HuH-7 (cell line): ENCODE measurements at regions not wholly inside any gene's neighbourhood (a gene's known extent, or its start where the extent isn't known, plus 50 kb on each side); places are given as distances from the start of the nearest gene placed in this dataset.

Experiments used
- DNase-seq: peaks from one replicate; pipeline ENCODE4 v3.0.0; 2011; ENCODE audit warnings: low spot score

GRCh38 chr13:40170091-40170490 lies 496.4 kb downstream of the FOXO1 start:
- no peak for DNase-seq

- no peak for DNase-seq
Observed at GRCh38 chr13:40170982-40171381, 495.5 kb downstream of the FOXO1 start.

- DNase-seq, result no peak
Observed at GRCh38 chr13:40171566-40171965, 494.9 kb downstream of the FOXO1 start.

GRCh38 chr13:40172149-40172591 lies 494.3 kb downstream of the FOXO1 start:
- no peak for DNase-seq

GRCh38 chr13:40172878-40173277 lies 493.6 kb downstream of the FOXO1 start:
- DNase-seq, result no peak

- no peak for DNase-seq
Observed at GRCh38 chr13:40175639-40176038, 490.8 kb downstream of the FOXO1 start.

GRCh38 chr13:40176242-40176641 lies 490.2 kb downstream of the FOXO1 start:
- no peak for DNase-seq

GRCh38 chr13:40178130-40178529 lies 488.3 kb downstream of the FOXO1 start:
- DNase-seq, result no peak

- no peak for DNase-seq
Observed at GRCh38 chr13:40179445-40180281, 486.8 kb downstream of the FOXO1 start.

GRCh38 chr13:40180776-40181175 lies 485.7 kb downstream of the FOXO1 start:
- DNase-seq, result no peak

GRCh38 chr13:40181203-40181845 lies 485.1 kb downstream of the FOXO1 start:
- DNase-seq, result peak; percentile 80

- DNase-seq, result no peak
Observed at GRCh38 chr13:40182591-40182990, 483.9 kb downstream of the FOXO1 start.

- DNase-seq, result no peak
Observed at GRCh38 chr13:40185414-40185813, 481.0 kb downstream of the FOXO1 start.

GRCh38 chr13:40186041-40186440 lies 480.4 kb downstream of the FOXO1 start:
- DNase-seq, result no peak

- no peak for DNase-seq
Observed at GRCh38 chr13:40186626-40187323, 479.7 kb downstream of the FOXO1 start.

GRCh38 chr13:40187324-40187795 lies 479.1 kb downstream of the FOXO1 start:
- DNase-seq, result no peak

- DNase-seq, result no peak
Observed at GRCh38 chr13:40187841-40188591, 478.4 kb downstream of the FOXO1 start.

GRCh38 chr13:40189426-40189825 lies 477.0 kb downstream of the FOXO1 start:
- DNase-seq, result no peak

GRCh38 chr13:40189898-40190630 lies 476.4 kb downstream of the FOXO1 start:
- no peak for DNase-seq

- DNase-seq, result no peak
Observed at GRCh38 chr13:40190641-40191100, 475.8 kb downstream of the FOXO1 start.
